Neuronal stem cell (in vitro differentiated cells): ENCODE measurements at regions not wholly inside any gene's neighbourhood (a gene's known extent, or its start where the extent isn't known, plus 50 kb on each side); places are given as distances from the start of the nearest gene placed in this dataset.

ENCODE experiments used
- DNase-seq: peaks from one replicate; pipeline ENCODE4 v3.0.0-alpha.2; 2013; ENCODE audit warnings: low spot score
- H2AFZ ChIP-seq: one replicate; pipeline ENCODE4 v1.6.1; 2013; ENCODE audit warnings: mild to moderate bottlenecking, low read length, inconsistent platforms
- H2AK5ac ChIP-seq: 2 replicates; pipeline ENCODE4 v1.6.1; 2013; ENCODE audit warnings: low read depth, mild to moderate bottlenecking, inconsistent platforms, low read length, moderate library complexity, mixed read lengths
- H2BK120ac ChIP-seq: 2 replicates; pipeline ENCODE4 v1.6.1; 2013; ENCODE audit warnings: low read depth, mild to moderate bottlenecking, inconsistent platforms, low read length, moderate library complexity, mixed read lengths
- H2BK12ac ChIP-seq: one replicate; pipeline ENCODE4 v1.6.1; 2013; ENCODE audit warnings: low read length, inconsistent platforms
- H2BK15ac ChIP-seq: 2 replicates; pipeline ENCODE4 v1.6.1; 2013; ENCODE audit warnings: mild to moderate bottlenecking, low read length, inconsistent platforms, mixed read lengths
- H2BK5ac ChIP-seq: one replicate; pipeline ENCODE4 v1.6.1; 2013; ENCODE audit warnings: inconsistent platforms, mild to moderate bottlenecking, low read length, moderate library complexity
- H3K14ac ChIP-seq: one replicate; pipeline ENCODE4 v1.6.1; 2013; ENCODE audit warnings: low read length, inconsistent platforms
- H3K18ac ChIP-seq: 2 replicates; pipeline ENCODE4 v1.6.1; 2013; ENCODE audit warnings: low read length, inconsistent platforms
- H3K23ac ChIP-seq: 2 replicates; pipeline ENCODE4 v1.6.1; 2013; ENCODE audit warnings: low read depth, mild to moderate bottlenecking, mixed read lengths, low read length, inconsistent platforms; ENCODE audit not compliant: poor library complexity
- H3K27ac ChIP-seq: replicated peaks from 3 replicates; pipeline ENCODE4 v1.5.1; 2013; ENCODE audit warnings: low read length, inconsistent platforms
- H3K27me3 ChIP-seq, 3 experiments: 2 replicates each; pipeline ENCODE4 v1.6.1; 2013; ENCODE audit warnings: low read length in 3 of 3, mild to moderate bottlenecking in 2 of 3, inconsistent platforms in 1 of 3, low read depth in 1 of 3, mixed read lengths in 1 of 3, moderate library complexity in 1 of 3; ENCODE audit not compliant: control insufficient read depth in 3 of 3, insufficient read depth in 3 of 3
- H3K36me3 ChIP-seq, 2 donors: replicated peaks in 1 of 2; 2 replicates each; pipeline ENCODE4 v1.6.1; 2013; ENCODE audit warnings: low read length in 2 of 2; ENCODE audit not compliant: control insufficient read depth in 2 of 2, insufficient read depth in 2 of 2
- H3K4ac ChIP-seq: 2 replicates; pipeline ENCODE4 v1.6.1; 2013; ENCODE audit warnings: inconsistent platforms, mild to moderate bottlenecking, low read length, moderate library complexity
- H3K4me1 ChIP-seq, 2 donors: 1 replicate in 1 of 2; 2 replicates in 1 of 2; pipeline ENCODE4 v1.6.1; 2013; ENCODE audit warnings: low read length in 2 of 2, low read depth in 1 of 2; ENCODE audit not compliant: control insufficient read depth in 2 of 2, insufficient read depth in 1 of 2
- H3K4me2 ChIP-seq: one replicate; pipeline ENCODE4 v1.6.1; 2013; ENCODE audit warnings: mild to moderate bottlenecking, low read length, inconsistent platforms; ENCODE audit not compliant: insufficient read depth, poor library complexity, severe bottlenecking
- H3K4me3 ChIP-seq, 2 donors: 2 replicates each; pipeline ENCODE4 v1.5.1; 2013; ENCODE audit warnings: low read length in 2 of 2, mild to moderate bottlenecking in 2 of 2, inconsistent platforms in 1 of 2, moderate library complexity in 1 of 2
- H3K79me1 ChIP-seq: one replicate; pipeline ENCODE4 v1.6.1; 2013; ENCODE audit warnings: low read depth, mild to moderate bottlenecking, inconsistent platforms, low read length, moderate library complexity
- H3K9ac ChIP-seq: one replicate; pipeline ENCODE4 v1.6.1; 2013; ENCODE audit warnings: mild to moderate bottlenecking, low read depth, low read length, inconsistent platforms; ENCODE audit not compliant: poor library complexity
- H3K9me3 ChIP-seq, 2 donors: replicated peaks in 1 of 2; 2 replicates each; pipeline versions ENCODE3 to v1.6.1; 2013; ENCODE audit warnings: low read length in 2 of 2, mild to moderate bottlenecking in 2 of 2, inconsistent platforms in 1 of 2, low read depth in 1 of 2, mixed read lengths in 1 of 2, moderate library complexity in 1 of 2; ENCODE audit not compliant: control insufficient read depth in 2 of 2, insufficient read depth in 1 of 2
- H4K8ac ChIP-seq: one replicate; pipeline ENCODE4 v1.6.1; 2013; ENCODE audit warnings: low read depth, mild to moderate bottlenecking, inconsistent platforms, low read length, moderate library complexity
- H4K91ac ChIP-seq: one replicate; pipeline ENCODE4 v1.6.1; 2013; ENCODE audit warnings: low read length, low read depth, mild to moderate bottlenecking, inconsistent platforms; ENCODE audit not compliant: poor library complexity
- WGBS, 2 donors: extraction: QIAGEN DNeasy Blood & Tissue Kit; methylation state at CpG; one replicate each; pipeline ENCODE4 v1.1.7; 2013; ENCODE audit warnings: missing lambda C conversion rate in 2 of 2, mixed read lengths in 1 of 2; ENCODE audit not compliant: insufficient read length in 2 of 2, insufficient replicate concordance in 1 of 2; ENCODE audit errors: extremely low coverage in 2 of 2; 5-methylcytosine and 5-hydroxymethylcytosine counted together

GRCh38 chr5:98064118-98064685, 709.3 kb upstream of the RGMB start:
- Histone ChIP-seq H3K4me2 (no peak overlapping the region), H3K9me3 (no peaks in the 10 kb centered on the region), H3K4me1 (peaks cover 4 to 6% of the 10 kb centered on the region in 2 donors), H2AFZ (peak overlapping the region; percentile 18), H3K27me3 (no peaks in the 10 kb centered on the region), H2BK15ac (no peak overlapping the region), H3K9ac (no peak overlapping the region), H3K4ac (no peak overlapping the region), H3K4me3 (no peak overlapping the region), H3K79me1 (no peaks in the 10 kb centered on the region), H2BK120ac (no peak overlapping the region), H4K8ac (no peak overlapping the region), H2BK5ac (no peak overlapping the region), H4K91ac (no peak overlapping the region), H3K27ac (no peak overlapping the region), H3K14ac (no peak overlapping the region), H3K18ac (no peak overlapping the region), H3K36me3 (no peaks in the 10 kb centered on the region), H2BK12ac (no peak overlapping the region), H3K23ac (no peak overlapping the region), H2AK5ac (no peak overlapping the region)
- no CpG with 5 or more reads among the region's 6 CpGs for WGBS, 2 donors
- no peak for DNase-seq

DNA sequence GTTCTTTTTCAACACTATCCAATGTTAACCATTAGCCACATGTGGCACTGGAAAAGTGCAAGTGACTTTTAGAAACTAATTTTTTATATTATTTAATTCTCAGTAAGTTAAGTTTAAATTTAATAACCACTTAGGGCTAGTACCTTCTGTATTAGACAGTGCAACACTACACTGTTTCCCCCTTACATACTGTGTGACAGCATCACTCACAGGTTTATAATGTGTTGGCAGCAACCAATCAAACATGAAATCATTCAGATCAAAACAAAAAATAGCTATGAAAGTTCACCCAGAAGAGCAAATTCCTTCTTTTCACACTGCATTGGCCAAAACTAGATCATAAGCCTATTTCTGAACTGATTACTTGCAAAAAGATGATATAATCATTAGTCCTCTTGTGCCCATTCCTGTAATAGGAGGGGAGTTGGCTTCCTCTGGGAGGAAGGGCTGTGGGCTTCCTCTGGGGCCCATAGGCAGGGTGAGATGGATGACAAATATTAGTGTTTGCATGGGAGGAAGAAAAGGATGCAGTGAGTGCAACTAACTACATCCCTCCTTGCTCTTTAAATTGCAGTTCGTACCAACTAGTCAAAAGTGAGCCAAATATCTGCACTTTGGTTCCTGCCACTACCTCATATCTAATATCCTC, 708.1 kb upstream of the RGMB start:
- H3K9me3 ChIP-seq: no peaks in the 10 kb centered on the region
- H3K4me1 ChIP-seq: peaks cover 4 to 6% of the 10 kb centered on the region in 2 donors
- no peak overlapping the region for H3K4ac ChIP-seq
- H3K14ac ChIP-seq: no peak overlapping the region
- H4K91ac ChIP-seq: no peak overlapping the region
- no peak overlapping the region for H2AFZ ChIP-seq
- H2BK120ac ChIP-seq: no peak overlapping the region
- no peaks in the 10 kb centered on the region for H3K79me1 ChIP-seq
- no peak overlapping the region for H4K8ac ChIP-seq
- H3K4me2 ChIP-seq: no peak overlapping the region
- no peak overlapping the region for H3K18ac ChIP-seq
- H2AK5ac ChIP-seq: no peak overlapping the region
- no peak overlapping the region for H3K9ac ChIP-seq
- DNase-seq: no peak
- H3K27me3 ChIP-seq: no peaks in the 10 kb centered on the region
- no peaks in the 10 kb centered on the region for H3K36me3 ChIP-seq
- no peak overlapping the region for H2BK12ac ChIP-seq
- H3K27ac ChIP-seq: no peak overlapping the region
- H2BK5ac ChIP-seq: no peak overlapping the region
- no peak overlapping the region for H2BK15ac ChIP-seq
- no CpG with 5 or more reads among the region's 1 CpG for WGBS, 2 donors
- H3K23ac ChIP-seq: no peak overlapping the region
- no peak overlapping the region for H3K4me3 ChIP-seq

DNA sequence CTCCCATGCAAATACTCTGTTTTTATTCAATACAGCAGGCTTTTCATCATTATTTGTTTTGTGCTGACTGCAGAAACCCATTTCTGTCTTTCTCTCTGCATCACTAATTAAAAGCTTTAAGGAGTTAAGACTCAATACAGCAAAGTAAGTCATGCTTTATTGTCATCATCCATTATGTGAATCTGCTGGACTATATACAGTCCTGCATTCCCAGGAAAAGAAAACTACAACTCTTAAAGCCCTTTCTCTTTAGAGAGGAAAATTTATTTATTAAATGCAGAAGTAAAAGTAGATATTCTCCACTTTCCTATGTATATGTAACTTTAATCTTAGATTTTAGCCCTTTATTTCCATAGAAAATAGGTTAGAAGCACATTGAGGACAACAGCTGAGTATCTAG, 706.6 kb upstream of the RGMB start:
- Histone ChIP-seq H3K36me3 (no peaks in the 10 kb centered on the region), H2BK5ac (no peak overlapping the region), H3K9ac (no peak overlapping the region), H3K4ac (no peak overlapping the region), H2BK15ac (no peak overlapping the region), H3K23ac (no peak overlapping the region), H3K14ac (no peak overlapping the region), H4K8ac (no peak overlapping the region), H3K9me3 (no peaks in the 10 kb centered on the region), H3K4me2 (no peak overlapping the region), H3K4me1 (peaks cover 4 to 6% of the 10 kb centered on the region in 2 donors), H3K79me1 (no peaks in the 10 kb centered on the region), H4K91ac (no peak overlapping the region), H2AFZ (no peak overlapping the region), H2BK12ac (no peak overlapping the region), H3K18ac (no peak overlapping the region), H3K27me3 (no peaks in the 10 kb centered on the region), H3K27ac (no peak overlapping the region), H3K4me3 (no peak overlapping the region), H2AK5ac (no peak overlapping the region), H2BK120ac (no peak overlapping the region)
- DNase-seq: no peak

- Histone ChIP-seq H3K9ac (no peak overlapping the region), H2BK15ac (no peak overlapping the region), H3K18ac (no peak overlapping the region), H4K8ac (no peak overlapping the region), H3K4me3 (no peak overlapping the region), H3K4me2 (no peak overlapping the region), H2BK120ac (no peak overlapping the region), H3K36me3 (no peaks in the 10 kb centered on the region), H3K27ac (no peak overlapping the region), H2AK5ac (no peak overlapping the region), H4K91ac (no peak overlapping the region), H2AFZ (no peak overlapping the region), H3K14ac (no peak overlapping the region), H2BK5ac (no peak overlapping the region), H2BK12ac (no peak overlapping the region), H3K9me3 (no peaks in the 10 kb centered on the region), H3K27me3 (no peaks in the 10 kb centered on the region), H3K4ac (no peak overlapping the region), H3K79me1 (no peaks in the 10 kb centered on the region), H3K4me1 (peaks cover 0 to 2% of the 10 kb centered on the region in 2 donors), H3K23ac (no peak overlapping the region)
- no CpG with 5 or more reads among the region's 1 CpG for WGBS, 2 donors
- DNase-seq: no peak
Observed at GRCh38 chr5:98069876-98070512, 703.5 kb upstream of the RGMB start.
